ENCODE measurements at regions not wholly inside any gene's neighbourhood (a gene's known extent, or its start where the extent isn't known, plus 50 kb on each side); places are given as distances from the start of the nearest gene placed in this dataset.
"Not testable (repeated sequence)": the region's sequence is repeated elsewhere in the genome, so short reads cannot be mapped to it uniquely, and the experiment has no call there.

DNA sequence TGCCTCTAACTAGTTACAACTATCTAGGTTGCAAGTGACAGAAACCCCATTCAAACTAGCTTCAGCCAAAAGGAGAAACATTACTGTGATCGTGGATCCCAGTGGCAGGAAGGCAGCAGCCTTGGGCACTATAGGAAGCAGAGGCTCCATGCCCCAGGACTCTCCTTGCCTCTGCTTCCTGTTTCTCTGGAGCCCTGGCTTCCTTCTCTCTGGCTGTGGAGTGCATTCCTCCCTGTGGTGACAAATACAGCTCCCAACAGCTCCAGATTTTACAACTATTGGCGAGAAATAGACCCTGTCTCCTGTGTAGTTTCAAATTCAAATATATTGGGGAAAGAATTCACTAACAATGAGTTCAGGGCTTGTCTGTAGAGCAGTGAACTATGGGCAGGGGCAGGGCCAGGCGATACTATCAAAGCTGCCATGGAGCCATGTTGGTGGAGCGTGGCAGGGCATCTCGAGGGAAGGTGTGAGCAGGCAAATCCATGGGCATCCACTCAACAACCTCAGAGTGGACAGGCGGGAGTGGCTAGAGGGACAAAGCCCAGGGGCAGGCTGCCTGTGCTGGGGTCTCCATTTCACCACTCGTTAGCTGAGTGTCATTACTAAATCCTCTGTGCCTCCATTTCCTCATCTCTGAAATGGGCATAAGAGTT, 189.5 kb downstream of the ERCC6L2 start:
- peak; percentile 7 for DNase-seq (ENCODE audit: low spot score)

GRCh38 chr9:96062854-96063253, 187.4 kb downstream of the ERCC6L2 start:
- no peak for DNase-seq (ENCODE audit: low spot score)

DNA sequence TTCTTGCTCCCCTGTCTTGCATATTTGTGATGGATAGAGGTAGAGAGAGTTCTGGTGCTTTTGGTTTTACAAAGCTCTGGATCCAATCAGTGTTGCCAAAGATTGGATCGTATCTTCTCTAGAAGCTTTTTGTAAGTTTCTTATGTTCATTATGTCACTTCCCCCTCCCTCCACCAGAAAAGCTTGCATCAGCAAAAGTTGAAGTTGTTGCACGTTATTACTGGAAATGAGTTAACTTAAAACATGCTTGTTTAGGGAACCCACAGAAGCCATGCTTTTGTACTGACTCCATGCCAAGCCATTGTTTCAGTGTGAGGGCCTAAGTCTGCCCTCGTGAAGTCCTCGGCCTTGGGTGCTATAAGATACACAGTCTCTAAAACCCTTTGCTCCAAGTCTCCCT, 186.5 kb downstream of the ERCC6L2 start:
- no peak for DNase-seq (ENCODE audit: low spot score)

- DNase-seq (ENCODE audit: low spot score) = peak; percentile 30
Measured at GRCh38 chr9:96061293-96061987, 185.9 kb downstream of the ERCC6L2 start.

- DNase-seq (ENCODE audit: low spot score) = no peak
Measured at GRCh38 chr9:96058218-96058617, 182.7 kb downstream of the ERCC6L2 start.

DNA sequence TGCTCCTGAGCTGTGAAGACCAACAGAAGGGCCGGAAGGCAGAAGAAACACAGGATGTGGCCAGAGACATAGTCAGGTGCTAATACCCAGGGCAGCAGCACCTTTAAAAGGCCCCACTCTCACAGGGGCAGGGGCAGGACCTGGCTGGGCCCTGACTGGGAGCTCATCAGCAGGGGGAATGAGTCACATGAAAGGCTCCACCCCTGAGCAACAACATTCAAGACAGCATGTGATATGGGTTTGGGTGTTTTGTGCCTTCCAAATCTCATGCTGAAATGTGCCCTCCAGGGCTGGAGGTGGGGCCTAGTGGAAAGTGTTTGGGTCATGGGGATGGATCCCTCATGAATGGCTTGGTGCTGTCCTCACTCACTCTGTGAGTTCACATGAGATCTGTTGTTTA, 181.7 kb downstream of the ERCC6L2 start:
- DNase-seq (ENCODE audit: low spot score) = no peak

GRCh38 chr9:96056226-96056625, 180.7 kb downstream of the ERCC6L2 start:
- no peak for DNase-seq (ENCODE audit: low spot score)

GRCh38 chr9:96054248-96054647, 178.8 kb downstream of the ERCC6L2 start:
- DNase-seq (ENCODE audit: low spot score) = not testable (repeated sequence)

GRCh38 chr9:96052686-96053085, 177.2 kb downstream of the ERCC6L2 start:
- DNase-seq (ENCODE audit: low spot score) = no peak

DNA sequence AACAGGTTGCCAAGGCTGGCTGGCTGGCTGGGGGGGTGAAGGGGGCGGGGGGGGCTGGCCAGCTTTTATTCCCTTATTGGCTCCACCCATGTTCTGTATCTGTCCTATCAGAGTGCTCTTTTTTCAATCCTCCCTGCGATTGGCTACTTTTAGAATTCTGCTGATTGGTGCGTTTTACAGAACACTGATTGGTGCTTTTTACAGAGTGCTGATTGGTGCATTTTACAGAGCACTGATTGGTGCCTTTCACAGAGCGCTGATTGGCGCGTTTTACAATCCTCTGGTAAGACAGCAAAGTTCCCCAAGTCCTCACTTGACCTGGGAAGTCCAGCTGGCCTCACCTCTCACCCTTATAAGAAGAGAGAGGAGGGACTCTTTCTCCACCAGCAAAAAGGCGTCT, 175.9 kb downstream of the ERCC6L2 start:
- no peak for DNase-seq (ENCODE audit: low spot score)

GRCh38 chr9:96050861-96051155, 175.3 kb downstream of the ERCC6L2 start:
- DNase-seq (ENCODE audit: low spot score) = no peak

DNA sequence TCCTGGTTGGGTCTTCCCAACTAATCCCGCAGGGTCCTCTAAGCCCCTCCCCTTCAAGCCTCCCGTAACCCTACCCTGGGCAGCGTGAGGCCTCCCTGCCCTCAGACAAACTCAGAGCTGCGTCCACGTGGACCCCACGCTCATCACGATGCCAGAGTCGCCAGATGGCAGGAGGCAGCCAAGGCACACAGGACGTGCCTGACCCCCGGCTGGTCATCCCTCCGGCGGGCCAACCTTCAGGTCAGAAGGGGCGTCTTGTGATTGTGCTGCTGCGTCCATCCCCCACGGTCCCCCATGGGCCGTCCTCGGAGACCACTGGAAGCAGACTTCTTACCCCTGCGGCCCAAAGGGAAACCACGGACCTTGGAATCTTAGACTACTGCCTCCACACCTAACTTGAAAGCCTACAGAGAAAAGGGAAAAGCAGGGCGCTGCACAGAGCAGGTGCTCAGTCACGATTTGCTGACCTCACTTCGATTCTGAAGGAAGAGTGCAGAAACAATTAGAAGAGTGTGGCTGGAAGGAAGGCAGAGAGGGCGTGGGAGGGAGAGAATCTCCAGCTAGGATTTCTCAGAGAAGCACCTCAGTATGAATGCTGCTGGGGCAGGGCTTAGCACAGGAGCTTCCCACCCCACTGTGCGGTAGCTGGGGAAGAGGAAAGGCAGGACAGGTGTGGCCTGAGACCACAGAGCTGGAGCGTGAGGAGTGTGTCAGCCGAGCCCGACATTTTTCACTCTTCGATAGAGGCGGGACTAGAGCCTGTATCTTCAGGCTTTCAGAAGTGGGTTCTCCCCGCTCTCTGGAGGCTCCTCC, 174.8 kb downstream of the ERCC6L2 start:
- no peak for DNase-seq (ENCODE audit: low spot score)

GRCh38 chr9:96048956-96049831, 173.7 kb downstream of the ERCC6L2 start:
- no peak for DNase-seq (ENCODE audit: low spot score)

DNA sequence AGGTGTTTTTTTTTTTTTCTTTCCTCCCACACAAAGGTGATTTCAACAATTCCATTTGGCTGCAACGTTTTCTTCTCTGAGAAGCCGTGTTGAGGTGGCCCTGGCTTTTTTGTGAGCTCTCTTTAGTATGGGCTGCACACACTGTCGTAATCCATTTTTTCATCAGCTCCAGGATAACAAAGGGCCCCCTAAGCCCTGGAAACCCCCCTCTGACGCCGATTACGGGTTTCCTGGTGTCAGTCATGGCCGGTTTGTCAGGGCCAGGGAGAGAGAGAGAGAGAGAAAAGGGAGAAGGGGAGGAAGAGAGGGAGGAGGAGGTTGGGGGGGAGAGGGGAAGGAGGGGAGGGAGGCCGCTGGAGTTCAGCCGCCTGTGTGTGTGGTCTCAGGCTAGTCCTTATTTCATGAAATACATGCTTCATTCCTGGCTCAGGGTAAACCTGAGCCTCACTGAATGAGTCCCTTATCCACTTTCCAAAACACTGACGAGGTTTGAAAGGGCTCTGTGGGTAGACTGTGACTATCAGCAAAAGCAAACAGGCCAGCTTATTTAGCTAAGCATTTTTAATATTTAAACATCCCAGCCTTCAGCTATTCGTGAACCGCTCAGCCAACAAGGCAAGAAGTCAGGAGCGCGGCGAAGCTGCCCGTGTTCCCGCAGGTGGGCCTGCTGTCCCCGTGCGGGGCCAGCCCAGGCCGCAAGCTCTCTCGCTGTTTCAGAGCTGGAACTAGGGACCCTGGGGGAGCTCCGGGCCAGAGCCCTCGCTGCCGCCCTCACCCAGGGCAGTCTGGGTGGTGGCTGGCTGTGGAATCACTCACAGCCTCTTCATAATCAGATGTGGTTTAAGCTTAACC, 172.8 kb downstream of the ERCC6L2 start:
- no peak for DNase-seq (ENCODE audit: low spot score)

DNA sequence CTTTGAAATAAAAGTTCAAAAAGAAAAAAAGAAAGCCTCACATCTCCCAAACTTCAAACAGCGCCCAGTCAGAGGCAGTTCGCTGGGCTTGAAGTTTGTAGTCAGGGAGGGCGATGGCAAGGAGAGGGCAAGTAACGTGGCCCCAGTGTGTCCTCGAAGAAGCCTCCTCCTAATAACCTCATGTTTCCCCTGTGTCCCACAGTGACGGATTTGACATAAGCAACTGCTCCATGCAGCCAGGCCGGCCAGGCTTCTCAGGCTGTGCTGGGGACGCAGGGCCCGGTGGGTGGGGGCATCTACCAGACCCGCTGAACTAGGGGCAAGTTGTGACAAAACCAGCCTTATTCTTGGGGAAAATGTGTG, 172.2 kb downstream of the ERCC6L2 start:
- DNase-seq (ENCODE audit: low spot score) = no peak

DNA sequence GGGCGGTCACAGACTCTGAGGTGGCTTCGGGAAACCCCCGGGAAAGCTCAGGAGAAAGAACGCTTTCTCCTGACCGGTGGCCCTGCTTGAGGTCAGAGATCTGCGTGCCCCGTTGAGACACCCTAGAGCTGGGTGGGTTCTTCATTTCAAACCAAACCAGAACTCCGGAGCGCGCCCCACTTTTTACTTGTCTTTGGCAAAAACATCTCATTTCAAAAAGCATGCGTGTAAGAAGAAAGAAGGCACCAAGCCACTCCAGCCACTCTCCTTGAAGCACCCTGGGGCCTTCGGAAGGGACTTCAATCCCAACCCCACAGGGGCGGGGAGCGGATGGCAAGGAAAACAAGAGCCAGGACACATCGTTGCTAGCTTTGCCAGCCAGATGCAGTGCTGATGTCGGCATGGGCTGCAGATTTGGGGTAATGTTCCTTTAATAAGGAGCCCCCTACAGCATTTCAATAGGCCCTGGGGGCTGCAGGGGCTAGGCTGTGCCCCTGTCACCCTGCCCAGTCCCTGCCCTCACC, 171.7 kb downstream of the ERCC6L2 start:
- DNase-seq (ENCODE audit: low spot score) = no peak

DNA sequence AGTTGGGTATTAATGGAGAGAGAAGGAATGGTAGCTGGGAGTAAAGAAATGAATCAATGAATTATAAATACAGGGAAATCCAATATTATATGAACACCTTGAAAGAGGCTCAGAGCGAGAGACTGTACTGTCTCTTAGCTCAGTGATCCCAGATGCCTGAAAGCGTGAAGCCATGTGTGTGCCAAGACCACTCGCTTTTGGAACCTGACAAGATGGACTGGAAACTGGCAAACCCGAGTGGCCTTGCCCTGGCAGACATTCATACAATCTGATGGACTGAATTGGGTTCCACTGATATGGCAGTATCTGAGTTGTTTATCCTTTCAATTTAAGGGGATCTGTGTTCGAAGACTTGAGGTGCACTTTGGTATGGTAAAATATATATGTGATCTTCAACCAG, 170.3 kb downstream of the ERCC6L2 start:
- no peak for DNase-seq (ENCODE audit: low spot score)

GRCh38 chr9:96044401-96044800, 168.9 kb downstream of the ERCC6L2 start:
- DNase-seq (ENCODE audit: low spot score) = no peak

- DNase-seq (ENCODE audit: low spot score) = no peak
Measured at GRCh38 chr9:96040591-96041461, 165.3 kb downstream of the ERCC6L2 start.

- DNase-seq (ENCODE audit: low spot score) = no peak
Measured at GRCh38 chr9:96038914-96039313, 163.4 kb downstream of the ERCC6L2 start.

All from kidney capillary endothelial cell (primary cell).